ENCODE measurements at regions not wholly inside any gene's neighbourhood (a gene's known extent, or its start where the extent isn't known, plus 50 kb on each side); places are given as distances from the start of the nearest gene placed in this dataset.
A peak's percentile ranks its signal among the peaks of the same experiment; 100 is the strongest.
"Not testable (repeated sequence)": the region's sequence is repeated elsewhere in the genome, so short reads cannot be mapped to it uniquely, and the experiment has no call there.

GRCh38 chr6:164095056-164095455, 680.5 kb downstream of the QKI start:
- DNase-seq = no peak

GRCh38 chr6:164087870-164088269, 673.4 kb downstream of the QKI start:
- DNase-seq = no peak

- DNase-seq = no peak
Observed at GRCh38 chr6:164087211-164087610, 672.7 kb downstream of the QKI start.

GRCh38 chr6:164086076-164086887, 671.8 kb downstream of the QKI start:
- DNase-seq = no peak

GRCh38 chr6:164085091-164086075, 670.9 kb downstream of the QKI start:
- DNase-seq = no peak

DNA sequence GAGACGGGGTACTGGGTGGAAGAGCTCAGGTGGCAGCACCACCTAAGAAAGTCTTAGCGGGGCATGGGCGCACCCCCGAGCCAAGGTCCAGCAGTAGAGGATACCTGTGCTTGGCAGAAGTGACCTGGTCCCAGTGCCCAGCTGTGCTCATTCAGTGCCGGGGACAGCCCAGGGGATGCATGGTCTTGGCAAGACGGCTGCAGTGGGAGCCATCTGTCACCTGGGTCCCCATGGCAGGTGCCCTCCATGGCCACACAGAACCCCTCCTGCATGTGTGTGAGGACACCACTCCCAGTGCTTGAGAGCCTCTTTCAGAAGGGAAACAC, 664.7 kb downstream of the QKI start:
- DNase-seq = no peak

DNA sequence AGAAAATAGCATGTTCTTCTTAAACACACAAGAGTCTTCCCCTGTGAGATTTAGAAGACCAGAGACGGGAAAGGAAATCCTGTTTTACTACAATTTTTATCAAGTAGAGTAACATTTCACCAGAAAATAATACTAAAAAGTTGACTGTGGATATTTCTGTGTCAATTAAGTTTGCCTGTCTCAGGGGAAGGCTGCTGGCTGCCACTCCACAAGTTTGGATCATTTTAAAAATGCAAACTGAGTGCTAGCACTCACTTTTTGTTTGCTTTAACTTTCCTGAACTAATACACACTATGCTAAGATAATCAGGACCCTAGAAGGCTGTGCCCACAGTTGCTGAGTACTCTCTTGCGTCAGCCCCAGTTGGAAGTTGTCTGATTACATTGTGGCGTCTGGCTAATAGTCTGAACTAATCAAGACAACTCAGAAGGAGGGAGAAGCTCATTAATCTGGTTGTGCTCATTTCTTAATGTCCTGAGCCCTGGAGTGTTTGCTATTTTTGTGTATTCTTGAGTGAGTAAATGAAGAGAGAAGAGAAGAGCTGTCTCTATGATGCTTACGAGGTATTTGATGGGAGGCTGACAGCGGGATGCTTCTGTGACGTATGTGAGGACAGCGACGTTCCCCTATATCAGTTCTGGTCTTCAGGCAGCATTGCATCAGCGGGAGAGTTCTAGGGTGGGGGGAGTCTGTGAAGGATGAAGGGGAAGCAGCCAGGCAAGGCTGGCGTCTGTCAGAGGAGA, 664.2 kb downstream of the QKI start:
- DNase-seq = no peak

- DNase-seq = not testable (repeated sequence)
Observed at GRCh38 chr6:164076818-164077532, 662.5 kb downstream of the QKI start.

DNA sequence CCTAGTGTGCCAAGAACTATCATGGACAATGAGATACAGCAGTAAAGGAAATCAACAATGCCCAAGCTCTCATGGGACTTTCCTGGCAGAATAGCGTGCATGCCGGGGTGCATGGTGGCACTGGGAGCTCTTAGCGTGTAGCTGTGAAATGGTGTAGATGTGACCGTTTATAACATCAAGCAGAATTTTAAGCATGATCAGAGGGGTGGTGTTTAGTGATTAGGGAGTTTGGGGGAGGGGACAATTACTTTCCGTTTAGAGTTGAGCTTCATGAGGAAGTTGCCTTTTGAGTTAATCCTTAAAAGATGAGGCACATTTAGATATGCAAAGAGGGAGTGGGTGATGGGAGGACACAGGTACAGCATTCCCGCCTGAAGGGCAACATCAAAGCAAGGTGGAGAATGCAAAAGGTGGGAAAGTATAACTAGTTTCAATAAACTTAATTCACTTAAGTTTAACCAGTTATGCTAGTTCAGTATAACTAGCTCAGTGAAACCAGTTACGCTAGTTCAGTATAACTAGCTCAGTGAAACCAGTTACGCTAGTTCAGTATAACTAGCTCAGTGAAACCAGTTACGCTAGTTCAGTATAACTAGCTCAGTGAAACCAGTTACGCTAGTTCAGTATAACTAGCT, 661.6 kb downstream of the QKI start:
- no peak for DNase-seq

GRCh38 chr6:164072240-164072666, 657.7 kb downstream of the QKI start:
- no peak for DNase-seq

DNA sequence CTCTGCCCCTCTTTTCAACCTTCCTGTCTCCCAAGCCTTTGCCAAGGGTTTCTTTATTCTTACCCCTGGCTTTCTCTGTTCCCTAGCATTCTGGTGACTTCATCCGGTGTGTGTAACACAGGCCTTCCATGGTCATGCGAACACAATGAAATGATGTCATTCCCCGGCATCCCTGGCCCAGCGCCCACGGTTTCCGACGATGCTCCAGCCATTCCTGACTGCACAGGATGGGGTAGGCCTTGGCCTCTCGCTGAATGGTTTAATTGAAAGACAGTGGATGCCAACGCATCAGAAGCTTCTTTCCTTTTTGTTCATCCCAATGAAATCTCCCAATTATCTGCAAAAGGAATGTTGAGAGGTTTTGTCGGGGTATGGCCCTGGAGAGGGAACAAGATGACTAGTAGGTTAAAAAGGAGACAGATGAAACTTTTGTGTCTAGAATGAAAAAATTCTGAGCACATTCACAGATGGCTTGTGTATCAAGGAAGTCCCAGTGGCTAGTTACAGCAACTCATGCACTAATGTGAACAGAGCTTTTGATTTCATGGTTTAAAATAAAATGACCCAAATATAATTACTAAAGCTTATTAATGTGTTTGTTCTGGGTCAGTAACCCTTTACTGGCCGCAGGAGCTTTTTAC, 655.0 kb downstream of the QKI start:
- no peak for DNase-seq

- no peak for DNase-seq
Observed at GRCh38 chr6:164068527-164068926, 654.0 kb downstream of the QKI start.

- DNase-seq = no peak
Observed at GRCh38 chr6:164066766-164067165, 652.2 kb downstream of the QKI start.

DNA sequence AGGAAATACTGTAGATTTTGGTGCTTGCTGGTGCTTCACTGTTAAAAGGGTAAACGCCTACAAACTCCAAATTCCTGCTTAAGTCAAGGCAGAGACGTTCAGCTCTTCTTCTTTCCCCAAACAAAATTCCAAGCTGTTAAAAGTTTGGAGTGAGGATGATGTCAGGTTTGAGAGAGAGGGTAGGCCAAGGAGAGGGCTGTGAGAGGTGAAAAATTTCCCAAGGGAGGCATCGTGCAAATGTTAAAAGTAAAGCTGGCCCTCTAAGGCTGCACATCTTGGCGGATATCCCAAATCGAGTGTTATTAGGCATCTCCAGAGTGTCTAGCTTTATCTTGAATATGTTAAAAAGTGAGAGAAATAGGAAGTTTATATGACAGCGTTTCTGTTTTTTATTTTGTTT, 651.8 kb downstream of the QKI start:
- DNase-seq = no peak

GRCh38 chr6:164063346-164063745, 648.8 kb downstream of the QKI start:
- DNase-seq = no peak

DNA sequence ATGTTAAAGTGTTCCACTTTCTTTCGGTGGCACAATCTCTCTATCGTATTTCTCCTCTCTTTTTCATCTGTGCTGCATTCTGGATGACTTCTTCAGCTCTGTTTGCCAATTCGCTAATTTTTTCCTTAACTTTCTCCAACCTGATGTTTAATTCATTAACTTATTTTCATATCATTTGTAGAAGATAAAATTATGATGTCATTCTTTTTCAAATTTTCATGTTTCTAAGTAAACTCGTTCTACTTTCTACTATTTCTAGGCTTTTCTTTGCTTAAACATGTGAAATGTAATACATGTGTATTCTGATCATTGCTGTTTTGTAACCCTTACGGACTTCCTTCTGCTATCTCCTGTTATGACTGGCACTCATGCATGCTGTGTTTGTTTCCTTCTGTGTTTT, 648.4 kb downstream of the QKI start:
- DNase-seq = no peak

- no peak for DNase-seq
Observed at GRCh38 chr6:164057876-164058275, 643.4 kb downstream of the QKI start.

DNA sequence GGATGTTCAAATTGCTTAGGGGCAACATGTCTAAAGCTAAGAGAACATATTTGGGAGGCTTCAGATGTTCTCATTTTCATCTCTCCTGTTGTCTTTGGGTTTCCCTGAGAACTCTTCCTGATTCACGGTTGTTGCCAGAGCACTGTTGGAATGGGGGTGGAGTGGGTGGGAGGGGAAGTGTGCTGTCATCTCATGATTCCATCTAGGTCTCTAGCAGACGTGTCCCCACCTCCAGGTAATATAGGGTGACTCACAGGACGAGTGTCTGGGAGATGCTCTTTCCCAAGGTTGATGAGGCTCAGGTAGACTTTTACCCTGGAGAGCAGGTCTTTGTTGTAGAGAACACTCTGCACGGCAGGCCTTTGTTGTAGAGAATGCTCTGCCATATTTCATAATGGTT, 636.9 kb downstream of the QKI start:
- DNase-seq = no peak

GRCh38 chr6:164049517-164049988, 635.0 kb downstream of the QKI start:
- no peak for DNase-seq

DNA sequence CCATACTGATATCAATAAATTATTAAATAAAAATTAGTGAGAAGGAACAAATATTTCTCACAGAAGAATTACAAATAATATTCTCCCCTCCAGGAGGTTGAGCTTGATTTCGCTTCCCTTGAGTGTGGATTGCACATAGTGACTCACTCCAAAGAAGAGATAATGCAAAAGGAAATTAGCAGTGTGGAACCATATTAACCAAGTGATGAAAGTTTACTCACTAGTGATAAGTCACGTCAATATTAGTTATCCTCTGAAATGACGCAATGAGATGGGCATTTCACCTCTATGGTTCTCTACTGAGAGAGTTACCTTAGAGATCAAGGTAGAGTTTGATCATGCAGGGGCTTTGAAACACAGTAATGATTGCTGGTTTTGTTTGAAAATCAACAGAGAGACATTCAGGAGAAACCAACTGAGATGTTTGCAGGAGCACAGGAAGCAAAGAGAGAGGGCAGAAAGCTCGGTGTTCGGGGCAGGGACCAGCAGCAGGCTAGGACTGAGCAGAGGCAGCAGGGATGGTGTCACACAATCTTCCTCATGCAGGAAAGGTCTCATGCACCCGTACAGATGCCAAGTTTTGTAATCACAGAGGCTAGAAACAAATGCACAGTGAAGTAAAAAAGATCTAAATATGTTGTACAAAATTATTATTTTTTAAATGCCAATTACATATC, 634.5 kb downstream of the QKI start:
- peak; percentile 16 for DNase-seq

GRCh38 chr6:164045082-164045481, 630.6 kb downstream of the QKI start:
- DNase-seq = no peak
